K562 (cell line): ENCODE measurements at regions not wholly inside any gene's neighbourhood (a gene's known extent, or its start where the extent isn't known, plus 50 kb on each side); places are given as distances from the start of the nearest gene placed in this dataset.

Experiments used
- ATAC-seq: fragments of 200-7000 bp; cut with Tn5 transposase; 3 replicates; pipeline ENCODE4 v1.9.1; 2020; ENCODE audit warnings: moderate library complexity
- BruUV-seq: library from RNA; stranded (reverse); fragments of 400-500 nt; replicated peaks from 2 replicates; lab custom pipeline; 2021; lab: Mats Ljungman, UMichigan
- CTCF ChIA-PET: fragments of 300-600 bp; formaldehyde crosslinking; extraction: SDS; loops from one replicate; lab custom pipeline; 2021; ENCODE audit warnings: low intra/inter-chr PET ratio; lab: Yijun Ruan, JAX
- POLR2A ChIA-PET: fragments of 300-600, 350-650 bp; sonication (Branson Sonifier 250); formaldehyde crosslinking; extraction: SDS; loops from one replicate; lab custom pipeline; 2021; ENCODE audit warnings: antibody characterized with exemption, inconsistent platforms; lab: Yijun Ruan, JAX
- DNase-seq, 4 experiments: peaks; one replicate each; pipeline versions ENCODE4 v3.0.0 to v3.0.0-alpha.2; 2011 to 2018; ENCODE audit warnings: low spot score in 3 of 4, mixed read lengths in 3 of 4; ENCODE audit errors: extremely low read depth in 1 of 4
- FAIRE-seq: peaks from 2 replicates; lab custom pipeline; 2011; peaks lifted over from hg19 to GRCh38; lab: Jason Lieb, UNC
- H2AFZ ChIP-seq: 2 replicates; pipeline ENCODE4 v1.6.0; 2011; ENCODE audit warnings: low read depth, low read length, control low read depth, inconsistent platforms
- H3K27ac ChIP-seq: fragments of 200-600 bp; 3 replicates; pipeline ENCODE4 v1.8.0; 2011; ENCODE audit warnings: low read depth, mild to moderate bottlenecking, control low read depth, inconsistent platforms, low read length, moderate library complexity, mixed read lengths; ENCODE audit errors: extremely low read depth
- H3K27me3 ChIP-seq, 2 experiments: fragments of 300-600 bp in 1 of 2; 2 replicates in 1 of 2; 3 replicates in 1 of 2; pipeline versions ENCODE4 v1.6.0 to v1.8.0; 2011; ENCODE audit warnings: inconsistent platforms in 2 of 2, low read length in 2 of 2, mild to moderate bottlenecking in 1 of 2, mixed read lengths in 1 of 2, moderate library complexity in 1 of 2; ENCODE audit not compliant: control insufficient read depth in 2 of 2, insufficient read depth in 2 of 2
- H3K36me3 ChIP-seq: fragments of 300-600 bp; 3 replicates; pipeline ENCODE4 v1.8.0; 2011; ENCODE audit warnings: mild to moderate bottlenecking, low read length, inconsistent platforms; ENCODE audit not compliant: control insufficient read depth, insufficient read depth
- H3K4me1 ChIP-seq, 2 experiments: fragments of 200-600 bp in 1 of 2; replicated peaks in 1 of 2; 2 replicates in 1 of 2; 3 replicates in 1 of 2; pipeline versions ENCODE4 v1.5.1 to v1.8.0; 2011; ENCODE audit warnings: inconsistent platforms in 2 of 2, low read length in 2 of 2, mild to moderate bottlenecking in 1 of 2, mixed read lengths in 1 of 2, moderate library complexity in 1 of 2; ENCODE audit not compliant: control insufficient read depth in 2 of 2, insufficient read depth in 2 of 2
- H3K4me2 ChIP-seq: 2 replicates; pipeline ENCODE4 v1.6.1; 2011; ENCODE audit warnings: low read length, control low read depth, inconsistent platforms, mixed read lengths; ENCODE audit not compliant: insufficient read depth
- H3K4me3 ChIP-seq: fragments of 200-600 bp; sonication (generic), shearing (Covaris generic); 2 replicates; pipeline ENCODE4 v1.5.1; 2016; ENCODE audit warnings: control low read depth, inconsistent platforms
- H3K79me2 ChIP-seq: fragments of 200-600 bp; 3 replicates; pipeline ENCODE4 v1.8.0; 2011; ENCODE audit warnings: low read length, inconsistent platforms; ENCODE audit not compliant: control insufficient read depth, insufficient read depth
- H3K9ac ChIP-seq, 2 experiments: 2 replicates each; pipeline versions ENCODE4 v1.6.0 to v1.6.1; 2011; ENCODE audit warnings: low read depth in 2 of 2, low read length in 2 of 2, control low read depth in 1 of 2, inconsistent platforms in 1 of 2, mild to moderate bottlenecking in 1 of 2, mixed read lengths in 1 of 2; ENCODE audit not compliant: insufficient read depth in 1 of 2
- H3K9me1 ChIP-seq: one replicate; pipeline ENCODE4 v1.6.0; 2011; ENCODE audit warnings: inconsistent platforms, mild to moderate bottlenecking, low read length, moderate library complexity; ENCODE audit not compliant: control insufficient read depth, insufficient read depth
- H3K9me3 ChIP-seq: replicated peaks from 2 replicates; pipeline ENCODE4 v1.5.1; 2011; ENCODE audit warnings: low read depth, low read length, inconsistent platforms; ENCODE audit not compliant: control insufficient read depth, insufficient read depth
- H4K20me1 ChIP-seq: replicated peaks from 2 replicates; pipeline ENCODE4 v1.6.1; 2011; ENCODE audit warnings: low read length, inconsistent platforms, mixed read lengths; ENCODE audit not compliant: control insufficient read depth, insufficient read depth
- CREBBP ChIP-seq: IDR thresholded peaks from one replicate; pipeline ENCODE4 v1.6.1; 2012; ENCODE audit warnings: low read depth, mild to moderate bottlenecking, control low read depth, inconsistent platforms, low read length
- DIDO1 ChIP-seq: fragments of 450-650 bp; IDR thresholded peaks from 2 replicates; pipeline ENCODE4 v1.6.1; 2016; ENCODE audit warnings: low read depth, missing biosample characterization, missing genetic modification characterization
- DMBX1 ChIP-seq: fragments of 250-450 bp; sonication (Bioruptor Pico); IDR thresholded peaks from 2 replicates; pipeline ENCODE4 v1.8.0; 2022; ENCODE audit warnings: inconsistent platforms, mild to moderate bottlenecking, moderate library complexity, borderline replicate concordance
- EWSR1 ChIP-seq: fragments of 450-650 bp; IDR thresholded peaks from 2 replicates; pipeline ENCODE4 v1.6.1; 2018; ENCODE audit warnings: borderline replicate concordance, mild to moderate bottlenecking, low read depth, moderate library complexity; ENCODE audit not compliant: partially characterized antibody
- GTF2F1 ChIP-seq: IDR thresholded peaks from 2 replicates; pipeline ENCODE4 v1.6.1; 2011; ENCODE audit warnings: low read depth, low read length, improper control_type of control experiment
- HNRNPK ChIP-seq: fragments of 200-400 bp; formaldehyde crosslinking; IDR thresholded peaks from one replicate; pipeline ENCODE4 v1.6.1; 2018; ENCODE audit warnings: mild to moderate bottlenecking, low read depth, low read length; ENCODE audit not compliant: poor library complexity, severe bottlenecking
- SPI1 ChIP-seq: IDR thresholded peaks from 2 replicates; pipeline ENCODE4 v1.6.1; 2011; ENCODE audit warnings: low read depth, low read length, control low read depth, borderline replicate concordance
- ZBTB49 ChIP-seq: sonication (generic); formaldehyde crosslinking; IDR thresholded peaks from 2 replicates; pipeline ENCODE4 v1.8.0; 2022; ENCODE audit warnings: missing genetic modification reagents, mild to moderate bottlenecking, borderline replicate concordance
- WGBS: fragments of 100-300 bp; shearing (Covaris generic); methylation state at CpG from one replicate; pipeline ENCODE4 v1.1.6; 2016; ENCODE audit warnings: low coverage, mixed read lengths; ENCODE audit not compliant: insufficient coverage; ENCODE audit errors: missing lambda C conversion rate; 5-methylcytosine and 5-hydroxymethylcytosine counted together
- in situ Hi-C: fragments of 300-500 bp; cut with MboI; formaldehyde crosslinking; loops from 4 replicates; pipeline ENCODE4 v1.15.0; 2018; ENCODE audit warnings: inconsistent platforms, mixed read lengths
- intact Hi-C: fragments of 100-400 bp; cut with micrococcal nuclease; formaldehyde crosslinking; loops from 2 replicates; pipeline ENCODE4 v1.14.2; 2022

- no peaks in the 10 kb centered on the region for H3K27me3 ChIP-seq
- no peak overlapping the region for H2AFZ ChIP-seq
- no peak for DNase-seq
- no peak overlapping the region for H3K9ac ChIP-seq
- FAIRE-seq = no peak
- no peak for TF ChIP-seq ZBTB49 (CRISPR knock-in tag)
- TF ChIP-seq CREBBP = no peak
- no peak for TF ChIP-seq DMBX1 (CRISPR knock-in tag)
- TF ChIP-seq SPI1 = no peak
- no peak for TF ChIP-seq HNRNPK
- TF ChIP-seq GTF2F1 = no peak
- TF ChIP-seq DIDO1 (tag) = no peak
- TF ChIP-seq EWSR1 = no peak
- no peak overlapping the region for H3K4me2 ChIP-seq
- H3K9me3 ChIP-seq = no peaks in the 10 kb centered on the region
- no peaks in the 10 kb centered on the region for H3K36me3 ChIP-seq
- intact Hi-C loops = no loop called here
- no peak for ATAC-seq
- H3K79me2 ChIP-seq = no peaks in the 10 kb centered on the region
- H3K4me3 ChIP-seq = no peak overlapping the region
- WGBS = 24% methylated on average over 4 of the region's 4 CpGs
- H3K27ac ChIP-seq = no peak overlapping the region
- ChIA-PET POLR2A (interaction anchor here (0.6 kb wide), 1 partner anchor 667 kb away, joined by 4 read pairs; no protein-coding TSS in a partner anchor), CTCF (no interaction called here)
- no peaks in the 10 kb centered on the region for H3K4me1 ChIP-seq
- H4K20me1 ChIP-seq = no peaks in the 10 kb centered on the region
- in situ Hi-C loops = no loop called here
- no TSS peak for BruUV-seq
- no peaks in the 10 kb centered on the region for H3K9me1 ChIP-seq
These were observed 267.6 kb upstream of the ZFP64 start for GRCh38 chr20:52459150-52459549.
